Psoas muscle (tissue), 7 donors: ENCODE measurements at regions not wholly inside any gene's neighbourhood (a gene's known extent, or its start where the extent isn't known, plus 50 kb on each side); places are given as distances from the start of the nearest gene placed in this dataset.

Experiments used
- ATAC-seq, 4 donors: fragments of 200-7000 bp; cut with Tn5 transposase; one replicate each; pipeline ENCODE4 v1.9.1; 2020; ENCODE audit warnings: moderate library complexity in 3 of 4, mild to moderate bottlenecking in 2 of 4
- DNase-seq, 2 donors: peaks; one replicate each; pipeline ENCODE4 v3.0.0-alpha.2; 2020
- H3K27ac ChIP-seq: fragments of 200-600 bp; one replicate; pipeline ENCODE4 v1.8.0; 2022
- H3K27me3 ChIP-seq, 3 donors: fragments of 200-600 bp in 1 of 3; one replicate each; pipeline versions ENCODE4 v1.6.1 to v1.8.0; 2013 to 2022; ENCODE audit warnings: low read length in 2 of 3, mild to moderate bottlenecking in 2 of 3, moderate library complexity in 1 of 3; ENCODE audit not compliant: insufficient read depth in 3 of 3
- H3K36me3 ChIP-seq, 2 donors: fragments of 200-600 bp in 1 of 2; one replicate each; pipeline versions ENCODE4 v1.6.1 to v1.8.0; 2013 to 2022; ENCODE audit warnings: low read depth in 1 of 2, mild to moderate bottlenecking in 1 of 2, moderate library complexity in 1 of 2; ENCODE audit not compliant: insufficient read depth in 1 of 2
- H3K4me1 ChIP-seq: fragments of 200-600 bp; one replicate; pipeline ENCODE4 v1.8.0; 2022
- H3K4me3 ChIP-seq: fragments of 200-600 bp; one replicate; pipeline ENCODE4 v1.8.0; 2022; ENCODE audit warnings: mild to moderate bottlenecking
- H3K9me3 ChIP-seq: fragments of 200-600 bp; one replicate; pipeline ENCODE4 v1.8.0; 2022
- CTCF ChIP-seq: fragments of 200-600 bp; IDR thresholded peaks from one replicate; pipeline ENCODE4 v1.8.0; 2022; ENCODE audit warnings: antibody characterized with exemption
- WGBS, 3 donors: extraction: QIAGEN DNeasy Blood & Tissue Kit; methylation state at CpG; one replicate each; pipeline versions ENCODE4 v1.1.6 to v1.1.7; 2013; 5-methylcytosine and 5-hydroxymethylcytosine counted together
- intact Hi-C, 2 donors: fragments of 100-400 bp; cut with DNase I; formaldehyde crosslinking; loops; one replicate each; pipeline versions ENCODE4 v1.11.0 to v1.14.2; 2022
- donor health status: healthy with polysubstance abuse.
- donor health status: DM: no; HTN: no; CAD: no; lungs with moderate emphysema.
- donor health status: Bipolar disorder and iron deficiency.
- donor health status: healthy.
- donor health status: DM: yes; HTN: yes; CAD: no.
- donor health status: DM: no; HTN: no; CAD: no.
- donor health status: DM: yes; HTN: yes; CAD: no.

DNA sequence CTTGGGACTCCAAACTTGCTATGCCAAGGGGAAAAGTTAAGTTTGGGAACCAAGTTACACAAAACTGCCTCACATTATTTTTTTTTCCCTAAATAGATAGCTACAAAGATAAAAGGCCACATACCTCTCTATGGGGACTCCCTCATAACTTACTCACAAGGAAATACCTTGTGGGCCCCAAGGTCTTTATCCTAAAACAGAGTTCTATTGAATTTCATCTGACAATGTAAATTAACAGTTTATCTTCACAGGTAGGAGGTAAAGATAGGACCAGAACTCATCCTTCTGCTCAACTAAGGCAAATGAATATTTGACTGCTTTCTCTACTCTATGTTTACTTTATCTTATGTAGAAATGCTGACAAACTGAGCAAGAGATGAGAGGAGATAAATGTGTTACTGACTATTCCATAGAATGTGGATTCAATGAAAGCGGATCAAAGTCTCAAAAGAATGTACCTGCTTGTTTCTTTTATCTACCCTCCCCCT is 1278.0 kb downstream of the OTOL1 start:
- no peak for ATAC-seq
- TF ChIP-seq CTCF: no peak
- H3K27me3 ChIP-seq: no peaks in the 10 kb centered on the region
- no peak for DNase-seq
- no peak overlapping the region for H3K4me3 ChIP-seq
- H3K36me3 ChIP-seq: no peaks in the 10 kb centered on the region
- no peaks in the 10 kb centered on the region for H3K4me1 ChIP-seq
- 83 to 92% (median 92%) methylated on average over 1 of the region's 1 CpG for WGBS, 3 donors
- H3K9me3 ChIP-seq: no peaks in the 10 kb centered on the region
- intact Hi-C loops: no loop called here
- H3K27ac ChIP-seq: no peak overlapping the region

GRCh38 chr3:162776148-162776547 is 1279.5 kb downstream of the OTOL1 start:
- H3K27me3 ChIP-seq: no peaks in the 10 kb centered on the region
- no peaks in the 10 kb centered on the region for H3K4me1 ChIP-seq
- ATAC-seq (no peak), DNase-seq (no peak)
- no peak overlapping the region for H3K27ac ChIP-seq
- no peaks in the 10 kb centered on the region for H3K36me3 ChIP-seq
- intact Hi-C loops: no loop called here
- no peak overlapping the region for H3K4me3 ChIP-seq
- WGBS, 3 donors: 33 to 67% (median 66%) methylated on average over 3 of the region's 3 CpGs
- no peak for TF ChIP-seq CTCF
- no peaks in the 10 kb centered on the region for H3K9me3 ChIP-seq

GRCh38 chr3:162777118-162777517 is 1280.5 kb downstream of the OTOL1 start:
- ATAC-seq (no peak), DNase-seq (no peak)
- 88 to 92% (median 89%) methylated on average over 1 of the region's 1 CpG for WGBS, 3 donors
- intact Hi-C loops: no loop called here
- TF ChIP-seq CTCF: no peak
- Histone ChIP-seq H3K9me3 (no peaks in the 10 kb centered on the region), H3K4me3 (no peak overlapping the region), H3K27me3 (no peaks in the 10 kb centered on the region), H3K27ac (no peak overlapping the region), H3K36me3 (no peaks in the 10 kb centered on the region), H3K4me1 (no peaks in the 10 kb centered on the region)

DNA sequence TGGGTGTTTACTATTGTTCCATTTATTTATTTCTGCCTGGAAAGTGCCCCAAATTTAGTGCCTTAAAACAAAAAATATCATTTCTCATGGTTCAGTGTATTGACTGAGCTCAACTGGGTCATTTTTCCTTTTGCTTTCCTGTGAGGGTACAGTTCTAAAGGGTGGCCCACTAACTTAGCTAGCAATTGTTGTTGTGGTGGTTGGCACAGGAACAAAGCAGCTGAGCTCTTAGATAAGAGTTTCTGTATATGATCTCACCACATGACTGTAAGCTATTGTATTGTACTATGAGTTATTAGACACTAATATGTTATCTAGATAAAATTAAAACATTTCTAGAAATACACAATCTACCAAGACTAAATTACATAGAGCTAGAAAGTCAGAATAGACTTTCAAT is 1283.7 kb downstream of the OTOL1 start:
- Histone ChIP-seq H3K36me3 (no peaks in the 10 kb centered on the region), H3K4me3 (no peak overlapping the region), H3K27me3 (no peaks in the 10 kb centered on the region), H3K9me3 (no peaks in the 10 kb centered on the region), H3K27ac (no peak overlapping the region), H3K4me1 (no peaks in the 10 kb centered on the region)
- DNase-seq (no peak), ATAC-seq (no peak)
- intact Hi-C loops: loop anchor here in 1 of 2 donors (5.0 kb wide), 1 partner anchor 137 kb away; no protein-coding TSS in a partner anchor
- no peak for TF ChIP-seq CTCF

- intact Hi-C loops: no loop called here
- DNase-seq: no peak
- 85 to 93% methylated on average over 2 of the region's 2 CpGs; no CpG with 5 or more reads in 1 of the 3 donors for WGBS, 3 donors
Measured at GRCh38 chr3:162799910-162800309, 1303.3 kb downstream of the OTOL1 start.

More at GRCh38 chr3:162799910-162800309, 1303.3 kb downstream of the OTOL1 start:
- Histone ChIP-seq H3K36me3 (no peaks in the 10 kb centered on the region), H3K4me3 (no peak overlapping the region), H3K9me3 (no peaks in the 10 kb centered on the region), H3K4me1 (no peaks in the 10 kb centered on the region), H3K27ac (no peak overlapping the region), H3K27me3 (no peaks in the 10 kb centered on the region)
- no peak for ATAC-seq
- TF ChIP-seq CTCF: no peak
